BJ (cell line): ENCODE measurements at regions not wholly inside any gene's neighbourhood (a gene's known extent, or its start where the extent isn't known, plus 50 kb on each side); places are given as distances from the start of the nearest gene placed in this dataset. TPM values are rescaled to one million over a fixed set of nuclear protein-coding genes. Genes with fewer than 3 reads are reported as not detected.

Source experiments
- CTCF ChIA-PET: fragments of 350-600 bp; formaldehyde crosslinking; extraction: SDS; loops from one replicate; lab custom pipeline; 2021; ENCODE audit warnings: antibody characterized with exemption, inconsistent platforms; lab: Yijun Ruan, JAX
- POLR2A ChIA-PET: fragments of 300-600 bp; sonication (Branson Sonifier 250); formaldehyde crosslinking; extraction: SDS; loops from one replicate; lab custom pipeline; 2021; ENCODE audit warnings: antibody characterized with exemption; lab: Charles Lee
- DNase-seq: peaks from one replicate; pipeline ENCODE4 v3.0.0-alpha.2; 2011; ENCODE audit warnings: low read depth
- H3K27me3 ChIP-seq: 2 replicates; pipeline ENCODE4 v1.6.0; 2011; ENCODE audit warnings: low read length; ENCODE audit not compliant: control insufficient read depth, insufficient read depth
- H3K36me3 ChIP-seq: 2 replicates; pipeline ENCODE4 v1.5.1; 2011; ENCODE audit warnings: low read length; ENCODE audit not compliant: control insufficient read depth, insufficient read depth
- H3K4me3 ChIP-seq: 2 replicates; pipeline ENCODE4 v1.5.1; 2011; ENCODE audit warnings: low read depth, mild to moderate bottlenecking, control low read depth, low read length
- small RNA-seq: library from RNA; depleted of rRNA; stranded (forward); fragments of <200 nt; gene quantifications from one replicate; pipeline ENCODE3, GENCODE V24; 2012; ENCODE audit warnings: low replicate concordance, low read depth; ENCODE audit not compliant: insufficient read length
- TF ChIP-seq, protein P1 (sequence below): IDR thresholded peaks from 2 replicates; pipeline ENCODE4 v1.5.1; 2011; ENCODE audit warnings: low read depth, mild to moderate bottlenecking, control low read depth, inconsistent platforms, low read length, moderate library complexity; ENCODE audit not compliant: insufficient read depth

DNA sequence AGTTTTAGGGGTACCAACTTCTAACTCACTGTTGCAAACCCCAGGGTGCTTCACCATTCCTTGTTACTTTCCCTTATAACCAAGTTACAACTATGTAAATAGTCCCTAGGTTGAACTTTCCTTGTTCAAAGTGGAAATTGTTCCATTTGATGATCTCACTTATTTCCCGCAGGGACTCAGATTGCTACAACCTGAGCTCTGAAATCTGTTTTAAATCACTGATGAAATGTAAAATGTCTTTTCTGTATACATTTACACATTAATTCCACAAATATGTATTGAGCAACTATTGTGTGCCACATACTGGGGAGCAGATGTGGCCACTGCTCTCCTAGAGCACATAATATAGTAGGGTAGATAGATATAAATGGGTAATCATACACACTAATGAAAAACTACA, 69.1 kb upstream of the TARS1 start:
- TF ChIP-seq, protein P1, sequence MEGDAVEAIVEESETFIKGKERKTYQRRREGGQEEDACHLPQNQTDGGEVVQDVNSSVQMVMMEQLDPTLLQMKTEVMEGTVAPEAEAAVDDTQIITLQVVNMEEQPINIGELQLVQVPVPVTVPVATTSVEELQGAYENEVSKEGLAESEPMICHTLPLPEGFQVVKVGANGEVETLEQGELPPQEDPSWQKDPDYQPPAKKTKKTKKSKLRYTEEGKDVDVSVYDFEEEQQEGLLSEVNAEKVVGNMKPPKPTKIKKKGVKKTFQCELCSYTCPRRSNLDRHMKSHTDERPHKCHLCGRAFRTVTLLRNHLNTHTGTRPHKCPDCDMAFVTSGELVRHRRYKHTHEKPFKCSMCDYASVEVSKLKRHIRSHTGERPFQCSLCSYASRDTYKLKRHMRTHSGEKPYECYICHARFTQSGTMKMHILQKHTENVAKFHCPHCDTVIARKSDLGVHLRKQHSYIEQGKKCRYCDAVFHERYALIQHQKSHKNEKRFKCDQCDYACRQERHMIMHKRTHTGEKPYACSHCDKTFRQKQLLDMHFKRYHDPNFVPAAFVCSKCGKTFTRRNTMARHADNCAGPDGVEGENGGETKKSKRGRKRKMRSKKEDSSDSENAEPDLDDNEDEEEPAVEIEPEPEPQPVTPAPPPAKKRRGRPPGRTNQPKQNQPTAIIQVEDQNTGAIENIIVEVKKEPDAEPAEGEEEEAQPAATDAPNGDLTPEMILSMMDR: no peak
- DNase-seq: peak; percentile 49
- Histone ChIP-seq H3K36me3 (no peaks in the 10 kb centered on the region), H3K27me3 (no peaks in the 10 kb centered on the region), H3K4me3 (no peak overlapping the region)
- CTCF ChIA-PET: interaction anchor here (2.2 kb wide), 1 partner anchor 7 kb away, joined by 12 read pairs; no protein-coding TSS in a partner anchor
- POLR2A ChIA-PET: no interaction called here

- Histone ChIP-seq H3K4me3 (no peak overlapping the region), H3K27me3 (no peaks in the 10 kb centered on the region), H3K36me3 (no peaks in the 10 kb centered on the region)
- TF ChIP-seq, protein P1: no peak
- no peak for DNase-seq
- POLR2A ChIA-PET: no interaction called here
- CTCF ChIA-PET: no interaction called here
These were observed 67.9 kb upstream of the TARS1 start for GRCh38 chr5:33372721-33373472.

GRCh38 chr5:33375900-33376299, 64.9 kb upstream of the TARS1 start:
- CTCF ChIA-PET: no interaction called here
- Histone ChIP-seq H3K4me3 (no peak overlapping the region), H3K36me3 (no peaks in the 10 kb centered on the region), H3K27me3 (no peaks in the 10 kb centered on the region)
- POLR2A ChIA-PET: no interaction called here
- no peak for DNase-seq
- TF ChIP-seq, protein P1: no peak

GRCh38 chr5:33379757-33380156, 61.0 kb upstream of the TARS1 start:
- DNase-seq: no peak
- no peaks in the 10 kb centered on the region for H3K36me3 ChIP-seq
- no peak overlapping the region for H3K4me3 ChIP-seq
- TF ChIP-seq, protein P1: peak; percentile 47
- H3K27me3 ChIP-seq: no peaks in the 10 kb centered on the region
- CTCF ChIA-PET: interaction anchor here (1.3 to 3.1 kb wide), 3 partner anchors 9 to 119 kb away, joined by 3 to 12 read pairs (median 4); no protein-coding TSS in a partner anchor
- POLR2A ChIA-PET: no interaction called here

DNA sequence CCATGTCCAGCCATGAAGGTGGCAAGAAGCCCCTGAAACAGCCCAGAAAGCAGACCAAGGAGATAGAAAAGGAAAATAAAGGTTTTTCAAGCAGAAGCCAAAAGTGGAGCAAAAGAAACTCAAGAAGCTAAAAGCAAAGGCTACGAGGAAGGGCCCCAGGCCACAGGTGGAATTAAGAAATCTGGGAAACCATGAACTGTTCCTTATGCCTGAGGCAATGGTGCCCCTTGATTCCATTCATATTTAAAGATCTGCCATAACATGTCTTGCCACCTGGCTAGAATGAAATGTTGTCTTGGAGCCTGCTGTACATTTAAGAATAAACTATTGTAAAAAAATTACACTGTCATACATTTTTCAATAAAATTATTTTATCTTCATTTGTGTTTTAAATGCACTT, 59.5 kb upstream of the TARS1 start:
- ChIA-PET POLR2A (no interaction called here), CTCF (interaction anchor here (0.6 kb wide), 1 partner anchor 906 kb away, joined by 3 read pairs; no protein-coding TSS in a partner anchor)
- Histone ChIP-seq H3K27me3 (no peaks in the 10 kb centered on the region), H3K36me3 (no peaks in the 10 kb centered on the region), H3K4me3 (no peak overlapping the region)
- TF ChIP-seq, protein P1: no peak
- no peak for DNase-seq

Small RNA genes lying in the stretch of these regions (small RNA-seq; reads per million reads assigned to genes)
- not detected for gene AC010343.2
- gene AC025459.1: not detected
